HG03575 (cell line): ENCODE measurements at regions not wholly inside any gene's neighbourhood (a gene's known extent, or its start where the extent isn't known, plus 50 kb on each side); places are given as distances from the start of the nearest gene placed in this dataset.

Experiments
- ATAC-seq: cut with Tn5 transposase; IDR thresholded peaks from one replicate; pipeline ENCODE4 v1.9.1; 2021; ENCODE audit not compliant: unreplicated experiment, insufficient number of reproducible peaks, low FRiP score; ENCODE audit errors: extremely low read depth

- no peak for ATAC-seq
Observed at GRCh38 chr3:20361000-20361399, 175.0 kb upstream of the SGO1 start.

- no peak for ATAC-seq
Observed at GRCh38 chr3:20353286-20353685, 167.3 kb upstream of the SGO1 start.

- no peak for ATAC-seq
Observed at GRCh38 chr3:20352546-20353179, 166.7 kb upstream of the SGO1 start.

GRCh38 chr3:20350449-20350848, 164.4 kb upstream of the SGO1 start:
- no peak for ATAC-seq

- no peak for ATAC-seq
Observed at GRCh38 chr3:20346916-20347315, 160.9 kb upstream of the SGO1 start.

- no peak for ATAC-seq
Observed at GRCh38 chr3:20346369-20346768, 160.4 kb upstream of the SGO1 start.

GRCh38 chr3:20344400-20344959, 158.5 kb upstream of the SGO1 start:
- no peak for ATAC-seq

- no peak for ATAC-seq
Observed at GRCh38 chr3:20343790-20344189, 157.8 kb upstream of the SGO1 start.

GRCh38 chr3:20340324-20340928, 154.4 kb upstream of the SGO1 start:
- ATAC-seq: peak; percentile 80

- ATAC-seq: no peak
Observed at GRCh38 chr3:20336572-20336971, 150.6 kb upstream of the SGO1 start.

- ATAC-seq: no peak
Observed at GRCh38 chr3:20334842-20335241, 148.8 kb upstream of the SGO1 start.

GRCh38 chr3:20327889-20328288, 141.9 kb upstream of the SGO1 start:
- ATAC-seq: no peak

GRCh38 chr3:20326541-20326940, 140.5 kb upstream of the SGO1 start:
- ATAC-seq: no peak

- ATAC-seq: no peak
Observed at GRCh38 chr3:20325563-20325962, 139.6 kb upstream of the SGO1 start.

GRCh38 chr3:20324664-20325478, 138.9 kb upstream of the SGO1 start:
- peak; percentile 98 for ATAC-seq

- ATAC-seq: no peak
Observed at GRCh38 chr3:20323307-20323927, 137.4 kb upstream of the SGO1 start.

- ATAC-seq: no peak
Observed at GRCh38 chr3:20322085-20322484, 136.1 kb upstream of the SGO1 start.

- ATAC-seq: no peak
Observed at GRCh38 chr3:20321391-20322047, 135.5 kb upstream of the SGO1 start.

- no peak for ATAC-seq
Observed at GRCh38 chr3:20320489-20320888, 134.5 kb upstream of the SGO1 start.
